ENCODE measurements at regions not wholly inside any gene's neighbourhood (a gene's known extent, or its start where the extent isn't known, plus 50 kb on each side); places are given as distances from the start of the nearest gene placed in this dataset.

- no peak for DNase-seq
- H3K36me3 ChIP-seq, result no peaks in the 10 kb centered on the region
- no peak overlapping the region for H3K4me3 ChIP-seq
- TF ChIP-seq, protein P1, sequence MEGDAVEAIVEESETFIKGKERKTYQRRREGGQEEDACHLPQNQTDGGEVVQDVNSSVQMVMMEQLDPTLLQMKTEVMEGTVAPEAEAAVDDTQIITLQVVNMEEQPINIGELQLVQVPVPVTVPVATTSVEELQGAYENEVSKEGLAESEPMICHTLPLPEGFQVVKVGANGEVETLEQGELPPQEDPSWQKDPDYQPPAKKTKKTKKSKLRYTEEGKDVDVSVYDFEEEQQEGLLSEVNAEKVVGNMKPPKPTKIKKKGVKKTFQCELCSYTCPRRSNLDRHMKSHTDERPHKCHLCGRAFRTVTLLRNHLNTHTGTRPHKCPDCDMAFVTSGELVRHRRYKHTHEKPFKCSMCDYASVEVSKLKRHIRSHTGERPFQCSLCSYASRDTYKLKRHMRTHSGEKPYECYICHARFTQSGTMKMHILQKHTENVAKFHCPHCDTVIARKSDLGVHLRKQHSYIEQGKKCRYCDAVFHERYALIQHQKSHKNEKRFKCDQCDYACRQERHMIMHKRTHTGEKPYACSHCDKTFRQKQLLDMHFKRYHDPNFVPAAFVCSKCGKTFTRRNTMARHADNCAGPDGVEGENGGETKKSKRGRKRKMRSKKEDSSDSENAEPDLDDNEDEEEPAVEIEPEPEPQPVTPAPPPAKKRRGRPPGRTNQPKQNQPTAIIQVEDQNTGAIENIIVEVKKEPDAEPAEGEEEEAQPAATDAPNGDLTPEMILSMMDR (IDR thresholded peaks at IDR 0.05), result no peak
- H3K27me3 ChIP-seq, result no peaks in the 10 kb centered on the region
- H3K27ac ChIP-seq, result no peak overlapping the region
- WGBS, 2 donors, result 77 to 85% methylated on average over 8 of the region's 8 CpGs
- H3K4me1 ChIP-seq, result peaks cover 11 to 54% (median 41%) of the 10 kb centered on the region in 9 donors
- ATAC-seq, result no peak
- intact Hi-C loops (cut with DNase I), result loop anchor here in 9 of 10 donors (5.0 to 10.0 kb wide), 11 partner anchors 37 to 519 kb away; partner anchors contain the start of genes HMG20A (in 2 of the 9) and PEAK1 (in 2 of the 9)
- H3K9me3 ChIP-seq, result peaks cover 0 to 4% (median 0%) of the 10 kb centered on the region in 11 donors
Observed at GRCh38 chr15:77544162-77544561, 88.5 kb downstream of the LINGO1 start.

GRCh38 chr15:77543159-77543882, 89.4 kb downstream of the LINGO1 start:
- Histone ChIP-seq H3K27ac (peak overlapping the region in 9 of 10 donors; percentile 19 to 87 (median 77)), H3K9me3 (peaks cover 0 to 4% (median 0%) of the 10 kb centered on the region in 11 donors), H3K4me3 (peak overlapping the region in 9 of 10 donors; percentile 18 to 56 (median 49)), H3K27me3 (no peaks in the 10 kb centered on the region), H3K4me1 (peaks cover 19 to 63% (median 47%) of the 10 kb centered on the region in 9 donors), H3K36me3 (no peaks in the 10 kb centered on the region)
- peak; percentile 90 to 91 for DNase-seq
- 7 to 8% methylated on average over 32 of the region's 32 CpGs for WGBS, 2 donors
- intact Hi-C loops (cut with DNase I), result loop anchor here (1.0 to 10.0 kb wide), 22 partner anchors 36 to 519 kb away; partner anchors contain the start of genes HMG20A (in 2 of the 10) and PEAK1 (in 2 of the 10)
- ATAC-seq, result peak; percentile 88 to 93 (median 92)
- TF ChIP-seq, protein P1 (IDR thresholded peaks at IDR 0.05), result peak; percentile 97 to 100 (median 98)

DNA sequence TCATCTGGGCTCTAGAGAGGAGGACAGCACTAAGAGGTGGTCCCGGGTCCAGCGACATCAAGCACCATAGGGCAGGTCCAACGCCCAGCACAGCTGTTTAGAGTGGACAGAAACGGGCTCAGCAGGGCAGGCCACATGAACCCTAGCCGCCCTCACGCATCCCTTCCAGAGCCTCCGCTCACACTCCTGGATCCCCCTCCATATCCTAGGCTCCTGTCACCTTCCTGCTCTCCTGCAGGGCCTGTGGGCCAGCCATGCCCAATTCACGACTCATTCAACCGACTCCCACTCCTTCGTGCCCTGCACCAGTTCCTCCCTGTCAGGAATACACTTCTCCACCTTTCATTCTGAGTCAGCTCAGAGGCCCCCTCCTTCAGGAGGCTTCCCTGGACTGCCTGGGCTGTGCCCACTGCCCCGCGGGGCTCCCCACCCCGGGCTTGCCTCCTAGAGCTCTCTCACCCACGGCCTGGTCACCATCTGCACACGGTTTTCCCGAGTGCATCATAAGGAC, 90.2 kb downstream of the LINGO1 start:
- H3K9me3 ChIP-seq, result peaks cover 0 to 4% (median 0%) of the 10 kb centered on the region in 11 donors

More for the DNA sequence above, 90.2 kb downstream of the LINGO1 start:
- Histone ChIP-seq H3K36me3 (no peaks in the 10 kb centered on the region), H3K4me1 (peaks cover 22 to 71% (median 54%) of the 10 kb centered on the region in 9 donors), H3K27ac (peak overlapping the region in 9 of 10 donors; percentile 19 to 87 (median 77)), H3K4me3 (peak overlapping the region in 5 of 10 donors; percentile 46 to 56 (median 50)), H3K27me3 (no peaks in the 10 kb centered on the region)
- WGBS, 2 donors, result 84 to 90% methylated on average over 16 of the region's 16 CpGs
- TF ChIP-seq, protein P1 (IDR thresholded peaks at IDR 0.05), result no peak
- DNase-seq (no peak), ATAC-seq (peak in 6 of 8 donors; percentile 1 to 13 (median 4))
- intact Hi-C loops (cut with DNase I), result loop anchor here (1.0 to 10.0 kb wide), 22 partner anchors 35 to 518 kb away; partner anchors contain the start of genes HMG20A (in 2 of the 10) and PEAK1 (in 2 of the 10)
